ENCODE measurements at regions not wholly inside any gene's neighbourhood (a gene's known extent, or its start where the extent isn't known, plus 50 kb on each side); places are given as distances from the start of the nearest gene placed in this dataset.

DNA sequence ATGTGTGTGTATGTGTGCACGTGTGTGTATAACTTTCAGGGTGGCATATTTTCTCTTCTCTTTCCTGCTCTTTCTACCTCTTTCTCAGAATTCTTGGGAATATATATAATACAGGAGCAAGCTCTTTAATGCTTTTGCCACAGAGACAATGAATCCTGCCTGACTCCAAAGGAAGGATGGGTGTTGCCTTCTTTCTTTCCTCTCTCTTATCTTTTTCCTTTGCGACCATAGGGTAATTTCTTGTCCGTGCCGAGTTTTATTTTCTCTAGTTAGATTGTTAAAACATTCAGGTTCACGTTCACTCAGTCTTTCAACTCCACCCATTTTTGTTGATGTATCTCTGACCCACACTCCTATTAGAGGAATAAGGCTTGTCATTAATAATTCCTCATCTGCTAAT lies 129.0 kb upstream of the C1orf21 start:
- TF ChIP-seq, protein P1, sequence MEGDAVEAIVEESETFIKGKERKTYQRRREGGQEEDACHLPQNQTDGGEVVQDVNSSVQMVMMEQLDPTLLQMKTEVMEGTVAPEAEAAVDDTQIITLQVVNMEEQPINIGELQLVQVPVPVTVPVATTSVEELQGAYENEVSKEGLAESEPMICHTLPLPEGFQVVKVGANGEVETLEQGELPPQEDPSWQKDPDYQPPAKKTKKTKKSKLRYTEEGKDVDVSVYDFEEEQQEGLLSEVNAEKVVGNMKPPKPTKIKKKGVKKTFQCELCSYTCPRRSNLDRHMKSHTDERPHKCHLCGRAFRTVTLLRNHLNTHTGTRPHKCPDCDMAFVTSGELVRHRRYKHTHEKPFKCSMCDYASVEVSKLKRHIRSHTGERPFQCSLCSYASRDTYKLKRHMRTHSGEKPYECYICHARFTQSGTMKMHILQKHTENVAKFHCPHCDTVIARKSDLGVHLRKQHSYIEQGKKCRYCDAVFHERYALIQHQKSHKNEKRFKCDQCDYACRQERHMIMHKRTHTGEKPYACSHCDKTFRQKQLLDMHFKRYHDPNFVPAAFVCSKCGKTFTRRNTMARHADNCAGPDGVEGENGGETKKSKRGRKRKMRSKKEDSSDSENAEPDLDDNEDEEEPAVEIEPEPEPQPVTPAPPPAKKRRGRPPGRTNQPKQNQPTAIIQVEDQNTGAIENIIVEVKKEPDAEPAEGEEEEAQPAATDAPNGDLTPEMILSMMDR (conservative IDR thresholded peaks at IDR 0.05) = no peak
- no peak overlapping the region for H3K27ac Mint-ChIP-seq
- no peak overlapping the region for H4K91ac ChIP-seq (ENCODE audit: insufficient read length, low read depth, low read length)
- H3K9me3 ChIP-seq (ENCODE audit: control insufficient read depth, low read depth, low read length) = no peaks in the 10 kb centered on the region
- no peak overlapping the region for H3K27ac ChIP-seq (ENCODE audit: insufficient read length, low read depth, low read length)
- H3K9ac ChIP-seq (ENCODE audit: extremely low read depth, insufficient read length, low read length) = no peak overlapping the region
- no peaks in the 10 kb centered on the region for H3K79me1 ChIP-seq (ENCODE audit: insufficient read depth, low read depth, low read length, poor library complexity, severe bottlenecking)
- H3K4me2 ChIP-seq (ENCODE audit: insufficient read depth, insufficient read length, low read length) = no peak overlapping the region
- H3K27me3 ChIP-seq (ENCODE audit: insufficient read depth, low read length) = no peaks in the 10 kb centered on the region
- H3K18ac ChIP-seq (ENCODE audit: insufficient read length, low read depth, low read length) = no peak overlapping the region
- no peak overlapping the region for H2BK12ac ChIP-seq (ENCODE audit: insufficient read length, low read depth, low read length)
- H2BK15ac ChIP-seq (ENCODE audit: low read depth, low read length) = no peak overlapping the region
- no peaks in the 10 kb centered on the region for H3K4me1 ChIP-seq (ENCODE audit: insufficient read depth, low read length)
- no peaks in the 10 kb centered on the region for H4K20me1 ChIP-seq (ENCODE audit: control insufficient read depth, insufficient read depth, insufficient read length)
- no peaks in the 10 kb centered on the region for H3K23me2 ChIP-seq (ENCODE audit: insufficient read length, low read depth, low read length, poor library complexity, severe bottlenecking)
- H2BK5ac ChIP-seq (ENCODE audit: insufficient read length, low read length) = no peak overlapping the region
- H3K14ac ChIP-seq (ENCODE audit: insufficient read depth, low read length) = no peak overlapping the region
- no peak overlapping the region for H3T11ph ChIP-seq (ENCODE audit: low read length)
- H2BK20ac ChIP-seq (ENCODE audit: low read depth, low read length, poor library complexity, severe bottlenecking) = no peak overlapping the region
- H3K4me1 Mint-ChIP-seq = peaks cover 0 to 3% of the 10 kb centered on the region in 2 experiments; a peak in 3 of 4 replicates
- no peak overlapping the region for H3K56ac ChIP-seq (ENCODE audit: insufficient read length, low read depth, low read length)
- no peak overlapping the region for H2AK5ac ChIP-seq (ENCODE audit: insufficient read length, low read length)
- H3K4ac ChIP-seq (ENCODE audit: low read depth, low read length) = no peak overlapping the region
- H3K27me3 Mint-ChIP-seq (ENCODE audit: low read depth) = peaks cover 1% of the 10 kb centered on the region; the same call in 1 of the 2 replicates
- H4K8ac ChIP-seq (replicated peaks; ENCODE audit: insufficient read length, low read depth, low read length) = no peak overlapping the region
- no peak overlapping the region for H3K23ac ChIP-seq (ENCODE audit: insufficient read length, low read depth, low read length)
- H2AFZ ChIP-seq (ENCODE audit: low read length) = no peak overlapping the region
- DNase-seq = no peak
- H3K9me3 Mint-ChIP-seq = no peaks in the 10 kb centered on the region
- no peaks in the 10 kb centered on the region for H3K79me2 ChIP-seq (ENCODE audit: insufficient read depth, low read length)
- no peak overlapping the region for H2BK120ac ChIP-seq (ENCODE audit: low read depth, low read length, poor library complexity, severe bottlenecking)
- H3K36me3 Mint-ChIP-seq (ENCODE audit: insufficient read depth in 1 of 3, low read depth in 3 of 3) = no peaks in the 10 kb centered on the region
- no peak overlapping the region for H4K5ac ChIP-seq (ENCODE audit: insufficient read length, low read depth, low read length)
- H3K4me3 Mint-ChIP-seq = no peak overlapping the region
- WGBS (ENCODE audit: extremely low coverage, insufficient read length, low lambda C conversion rate) = no CpG with 5 or more reads among the region's 5 CpGs
